NCI-H510A (cell line): ENCODE measurements at regions not wholly inside any gene's neighbourhood (a gene's known extent, or its start where the extent isn't known, plus 50 kb on each side); places are given as distances from the start of the nearest gene placed in this dataset.

Source experiments
- DNase-seq: peaks from one replicate; lab custom pipeline; 2025; lab: John Stamatoyannopoulos, UW

GRCh38 chr13:76091076-76091475, 454.9 kb downstream of the LMO7 start:
- DNase-seq, result no peak

GRCh38 chr13:76086729-76087128, 450.6 kb downstream of the LMO7 start:
- DNase-seq, result no peak

GRCh38 chr13:76067850-76068249, 431.7 kb downstream of the LMO7 start:
- no peak for DNase-seq

- no peak for DNase-seq
These were observed 417.1 kb downstream of the LMO7 start for GRCh38 chr13:76053181-76053580.

- DNase-seq, result no peak
These were observed 413.2 kb downstream of the LMO7 start for GRCh38 chr13:76049376-76049746.

- DNase-seq, result no peak
These were observed 412.7 kb downstream of the LMO7 start for GRCh38 chr13:76048675-76049375.

- no peak for DNase-seq
These were observed 412.0 kb downstream of the LMO7 start for GRCh38 chr13:76048131-76048530.

GRCh38 chr13:76043874-76044273, 407.7 kb downstream of the LMO7 start:
- no peak for DNase-seq

- DNase-seq, result no peak
These were observed 403.0 kb downstream of the LMO7 start for GRCh38 chr13:76038920-76039716.

- DNase-seq, result no peak
These were observed 400.0 kb downstream of the LMO7 start for GRCh38 chr13:76036176-76036575.

- DNase-seq, result no peak
These were observed 399.6 kb downstream of the LMO7 start for GRCh38 chr13:76035711-76036110.

GRCh38 chr13:76029706-76030105, 393.6 kb downstream of the LMO7 start:
- no peak for DNase-seq

- DNase-seq, result no peak
These were observed 393.0 kb downstream of the LMO7 start for GRCh38 chr13:76029088-76029487.

GRCh38 chr13:76027131-76027530, 391.0 kb downstream of the LMO7 start:
- no peak for DNase-seq

- no peak for DNase-seq
These were observed 389.3 kb downstream of the LMO7 start for GRCh38 chr13:76025392-76025791.

- DNase-seq, result no peak
These were observed 388.0 kb downstream of the LMO7 start for GRCh38 chr13:76024151-76024550.

- no peak for DNase-seq
These were observed 387.5 kb downstream of the LMO7 start for GRCh38 chr13:76023652-76024051.

- no peak for DNase-seq
These were observed 384.4 kb downstream of the LMO7 start for GRCh38 chr13:76020421-76020955.

- DNase-seq, result no peak
These were observed 383.4 kb downstream of the LMO7 start for GRCh38 chr13:76019421-76020044.

GRCh38 chr13:76017861-76018556, 381.9 kb downstream of the LMO7 start:
- DNase-seq, result no peak

- no peak for DNase-seq
These were observed 380.8 kb downstream of the LMO7 start for GRCh38 chr13:76016799-76017400.
